ENCODE measurements at regions not wholly inside any gene's neighbourhood (a gene's known extent, or its start where the extent isn't known, plus 50 kb on each side); places are given as distances from the start of the nearest gene placed in this dataset.

- no peak for TF ChIP-seq SUZ12 (IDR thresholded peaks at IDR 0.05)
- TF ChIP-seq TARDBP (IDR thresholded peaks at IDR 0.05) = no peak
- no peak for TF ChIP-seq FOXM1 (IDR thresholded peaks at IDR 0.05; ENCODE audit: borderline replicate concordance)
- TF ChIP-seq ARNT (IDR thresholded peaks at IDR 0.05) = no peak
- TF ChIP-seq NFRKB (IDR thresholded peaks at IDR 0.05) = no peak
- TF ChIP-seq FOXA1 (IDR thresholded peaks at IDR 0.05) = no peak
- TF ChIP-seq SP1 (IDR thresholded peaks at IDR 0.05) = no peak
- no peak for TF ChIP-seq ZNF384 (IDR thresholded peaks at IDR 0.05)
Observed at GRCh38 chr3:152061296-152061695, 187.9 kb downstream of the SUCNR1 start.

Data from HEK293T (cell line).